Endometrium (tissue), 2 donors: ENCODE measurements at regions not wholly inside any gene's neighbourhood (a gene's known extent, or its start where the extent isn't known, plus 50 kb on each side); places are given as distances from the start of the nearest gene placed in this dataset.
"Not testable (repeated sequence)": the region's sequence is repeated elsewhere in the genome, so short reads cannot be mapped to it uniquely, and the experiment has no call there.

Source experiments
- FAIRE-seq: peaks from 2 replicates; lab custom pipeline; 2012; peaks lifted over from hg19 to GRCh38; lab: Jason Lieb, UNC
- donor health status: control.
- donor health status: control.

DNA sequence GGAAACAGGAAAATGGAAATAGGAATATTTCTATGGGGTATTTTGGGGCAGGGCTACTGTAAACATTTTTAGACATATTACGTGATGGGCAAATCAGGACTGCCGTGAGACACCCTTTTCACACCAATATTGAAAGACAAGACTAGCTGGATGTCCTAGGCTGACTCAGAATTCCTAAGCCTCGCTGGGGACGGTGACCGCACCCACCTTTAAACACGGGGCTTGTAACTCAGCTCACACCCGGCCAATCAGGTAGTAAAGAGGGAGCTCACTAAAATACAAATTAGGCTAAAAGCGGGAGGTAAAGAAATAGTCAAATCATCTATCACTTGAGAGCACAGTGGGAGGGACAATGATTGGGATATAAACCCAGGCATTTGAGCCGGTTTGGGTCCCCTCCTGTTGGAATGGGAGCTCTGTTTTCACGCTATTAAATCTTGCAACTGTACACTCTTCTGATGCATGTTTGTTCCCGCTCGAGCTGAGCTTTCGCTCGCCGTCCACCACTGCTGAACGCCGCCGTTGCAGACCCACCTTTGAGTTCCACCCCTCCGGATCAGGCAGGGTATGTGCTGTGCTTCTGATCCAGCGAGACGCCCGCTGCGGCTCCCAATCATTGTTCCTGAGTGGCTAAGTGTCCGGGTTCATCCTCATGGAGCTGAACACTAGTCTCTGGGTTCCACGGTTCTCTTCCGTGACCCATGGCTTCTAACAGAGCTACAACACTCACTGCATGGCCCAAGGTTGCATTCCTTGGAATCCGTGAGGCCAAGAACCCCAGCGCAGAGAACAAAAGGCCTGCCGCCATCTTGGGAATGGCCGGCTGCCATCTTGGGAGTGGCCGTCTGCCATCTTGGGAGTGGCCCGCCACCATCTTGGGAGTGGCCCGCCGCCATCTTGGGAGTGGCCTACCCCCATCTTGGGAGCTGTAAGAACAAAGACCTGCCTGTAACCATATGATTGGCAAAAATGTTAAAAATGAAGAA is 152.6 kb downstream of the CRLF2 start:
- FAIRE-seq = no peak

DNA sequence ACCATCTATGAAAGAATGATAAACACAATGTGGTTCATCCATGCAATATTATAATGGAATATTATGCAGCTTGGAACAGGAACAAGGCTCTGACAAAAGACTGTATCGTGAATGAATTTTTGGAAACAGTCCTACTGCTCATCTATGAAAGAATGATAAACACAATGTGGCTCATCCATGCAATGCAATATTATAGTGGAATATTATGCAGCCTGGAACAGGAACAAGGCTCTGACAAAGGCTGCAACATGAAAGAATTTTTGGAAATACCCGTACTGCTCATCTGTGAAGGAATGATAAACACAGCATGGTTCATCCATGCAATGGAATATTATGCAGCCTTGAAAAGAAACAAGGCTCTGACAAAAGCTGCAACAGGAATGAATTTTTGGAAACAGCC is 158.8 kb downstream of the CRLF2 start:
- FAIRE-seq = not testable (repeated sequence)

DNA sequence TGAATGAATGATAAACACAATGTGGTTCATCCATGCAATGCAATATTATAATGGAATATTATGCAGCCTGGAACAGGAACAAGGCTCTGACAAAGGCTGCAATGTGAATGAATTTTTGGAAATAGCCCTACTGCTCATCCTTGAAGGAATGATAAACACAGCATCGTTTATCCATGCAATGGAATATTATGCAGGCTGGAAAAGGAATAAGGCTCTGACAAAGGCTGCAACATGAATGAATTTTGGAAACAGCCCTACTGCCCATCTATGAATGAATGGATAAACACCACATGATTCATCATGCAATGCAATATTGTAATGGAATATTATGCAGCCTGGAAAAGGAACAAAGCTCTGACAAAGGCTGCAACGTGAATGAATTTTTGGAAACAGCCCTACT is 159.4 kb downstream of the CRLF2 start:
- FAIRE-seq = no peak

DNA sequence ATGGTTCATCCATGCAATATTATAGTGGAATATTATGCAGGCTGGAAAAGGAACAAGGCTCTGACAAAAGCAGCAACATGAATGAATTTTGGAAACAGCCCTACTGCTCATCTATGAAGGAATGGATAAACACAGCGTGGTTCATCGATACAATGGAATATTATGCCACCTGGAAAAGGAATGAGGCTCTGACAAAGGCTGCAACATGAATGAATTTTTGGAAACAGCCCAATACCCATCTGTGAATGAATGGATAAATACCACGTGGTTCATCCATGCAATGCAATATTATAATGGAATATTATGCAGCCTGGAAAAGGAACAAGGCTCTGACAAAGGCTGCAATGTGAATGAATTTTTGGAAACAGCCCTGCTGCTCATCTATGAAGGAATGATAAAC is 160.4 kb downstream of the CRLF2 start:
- no peak for FAIRE-seq

DNA sequence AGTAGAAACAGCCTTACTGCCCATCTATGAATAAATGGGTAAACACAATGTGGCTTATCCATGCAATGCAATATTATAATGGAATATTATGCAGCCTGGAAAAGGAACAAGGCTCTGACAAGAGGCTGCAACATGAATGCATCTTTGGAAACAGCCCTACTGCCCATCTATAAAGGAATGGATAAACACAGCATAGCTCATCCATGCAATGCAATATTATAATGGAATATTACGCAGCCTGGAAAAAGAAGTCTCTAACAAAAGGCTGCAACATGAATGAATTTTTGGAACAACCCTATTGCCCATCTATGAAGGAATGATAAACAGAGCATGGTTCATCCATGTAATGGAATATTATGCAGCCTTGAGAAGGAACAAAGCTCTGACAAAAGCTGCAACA is 161.0 kb downstream of the CRLF2 start:
- no peak for FAIRE-seq

DNA sequence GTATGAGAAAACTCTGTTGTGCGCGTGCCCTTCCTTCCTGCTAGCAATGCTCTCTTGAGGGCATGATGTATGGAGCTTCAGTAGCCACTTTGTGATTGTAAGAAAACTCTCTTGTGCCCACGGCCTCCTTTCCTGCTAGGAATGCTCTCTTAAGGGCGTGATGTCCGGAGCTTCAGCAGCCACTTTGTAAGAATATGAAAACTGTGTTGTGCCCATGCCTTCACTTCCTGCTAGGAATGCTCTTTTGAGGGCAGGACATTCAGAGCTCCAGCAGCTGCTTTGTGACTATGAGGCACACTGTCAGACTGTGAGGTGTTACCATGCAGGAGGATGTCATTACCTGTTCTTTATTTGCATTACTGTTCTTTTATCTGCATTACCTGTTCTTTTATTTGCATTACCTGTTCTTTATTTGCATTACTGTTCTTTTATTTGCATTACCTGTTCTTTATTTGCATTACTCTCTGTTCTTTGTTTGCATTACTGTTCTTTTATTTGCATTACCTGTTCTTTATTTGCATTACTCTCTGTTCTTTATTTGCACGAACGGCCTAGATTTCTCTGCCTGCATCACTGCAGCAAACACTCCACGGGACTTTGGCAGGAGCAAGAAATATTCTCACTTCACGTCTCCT is 166.7 kb downstream of the CRLF2 start:
- FAIRE-seq = no peak

DNA sequence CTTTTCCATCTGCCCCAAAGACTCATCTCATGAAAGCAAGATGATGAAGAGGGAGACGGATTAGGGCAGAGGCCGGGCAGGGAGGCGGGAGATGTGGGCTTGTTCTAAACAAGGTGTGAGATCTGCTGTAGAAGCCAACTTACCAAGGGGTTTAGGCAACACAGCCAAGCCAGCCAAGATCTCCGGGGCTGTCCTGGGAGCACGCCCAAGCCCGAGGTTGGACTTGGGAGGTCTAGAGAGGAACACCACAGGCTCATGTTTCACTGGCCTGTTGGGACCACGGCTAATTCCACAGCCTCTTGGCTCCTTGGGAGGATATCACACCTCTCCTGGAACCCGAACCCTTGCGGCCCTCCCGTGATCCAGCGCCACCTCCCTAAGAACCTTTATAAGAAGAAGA is 171.4 kb downstream of the CRLF2 start:
- no peak for FAIRE-seq

DNA sequence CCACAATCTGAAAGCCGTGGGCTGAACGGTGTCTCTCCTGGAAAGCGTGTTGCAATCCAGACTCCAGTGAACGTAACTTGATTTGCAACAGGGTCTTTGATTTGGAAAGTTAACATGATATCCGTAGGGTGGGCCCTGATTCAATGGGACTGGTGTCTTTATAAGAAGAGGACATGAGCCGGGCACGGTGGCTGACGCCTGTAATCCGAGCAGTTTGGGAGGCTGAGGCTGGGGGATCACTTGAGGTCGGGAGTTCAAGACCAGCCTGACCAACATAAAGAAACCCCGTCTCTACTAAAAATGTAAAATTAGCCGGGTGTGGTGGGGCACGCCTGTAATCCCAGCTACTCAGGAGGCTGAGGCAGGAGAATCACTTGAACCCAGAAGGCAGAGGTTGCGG is 176.5 kb downstream of the CRLF2 start:
- FAIRE-seq = not testable (repeated sequence)

DNA sequence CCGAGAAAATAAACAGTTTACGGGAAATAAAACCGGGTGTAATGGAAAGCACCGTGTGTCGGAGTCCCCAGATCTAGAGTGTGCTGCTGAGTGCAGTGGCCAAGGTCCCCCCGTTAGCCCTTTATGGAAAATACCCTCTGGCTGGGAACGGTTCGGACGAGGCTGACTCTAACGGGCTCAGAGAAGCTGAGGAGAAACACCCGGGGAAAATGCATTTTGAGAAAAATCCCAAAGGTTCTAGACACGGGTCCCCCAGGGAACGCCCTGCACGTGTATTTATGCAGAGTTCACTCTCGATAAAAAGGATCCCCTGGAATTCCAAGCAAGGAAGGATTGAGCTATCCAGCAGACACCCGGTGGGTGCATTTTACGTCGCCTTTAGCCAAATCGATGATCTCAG is 177.2 kb downstream of the CRLF2 start:
- no peak for FAIRE-seq

DNA sequence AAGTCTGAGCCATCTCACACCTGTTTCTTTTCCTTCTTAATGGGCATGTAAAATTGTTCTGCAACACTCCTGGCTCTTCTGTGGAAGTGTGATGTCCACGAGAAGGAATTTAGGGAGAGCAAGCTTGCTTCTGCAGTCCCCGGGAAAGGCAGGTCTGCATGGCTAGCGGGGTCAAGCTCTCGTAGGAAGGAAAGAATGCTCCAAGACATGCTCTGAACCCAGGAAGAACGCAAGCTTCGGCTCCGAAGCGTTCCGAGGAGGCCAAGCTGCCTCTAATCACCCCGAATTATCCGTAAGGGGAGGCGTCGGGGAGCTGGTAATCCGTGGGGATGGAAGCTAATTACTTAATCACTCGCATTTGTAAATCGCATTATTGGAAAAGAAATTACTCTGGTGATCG is 177.7 kb downstream of the CRLF2 start:
- FAIRE-seq = no peak

DNA sequence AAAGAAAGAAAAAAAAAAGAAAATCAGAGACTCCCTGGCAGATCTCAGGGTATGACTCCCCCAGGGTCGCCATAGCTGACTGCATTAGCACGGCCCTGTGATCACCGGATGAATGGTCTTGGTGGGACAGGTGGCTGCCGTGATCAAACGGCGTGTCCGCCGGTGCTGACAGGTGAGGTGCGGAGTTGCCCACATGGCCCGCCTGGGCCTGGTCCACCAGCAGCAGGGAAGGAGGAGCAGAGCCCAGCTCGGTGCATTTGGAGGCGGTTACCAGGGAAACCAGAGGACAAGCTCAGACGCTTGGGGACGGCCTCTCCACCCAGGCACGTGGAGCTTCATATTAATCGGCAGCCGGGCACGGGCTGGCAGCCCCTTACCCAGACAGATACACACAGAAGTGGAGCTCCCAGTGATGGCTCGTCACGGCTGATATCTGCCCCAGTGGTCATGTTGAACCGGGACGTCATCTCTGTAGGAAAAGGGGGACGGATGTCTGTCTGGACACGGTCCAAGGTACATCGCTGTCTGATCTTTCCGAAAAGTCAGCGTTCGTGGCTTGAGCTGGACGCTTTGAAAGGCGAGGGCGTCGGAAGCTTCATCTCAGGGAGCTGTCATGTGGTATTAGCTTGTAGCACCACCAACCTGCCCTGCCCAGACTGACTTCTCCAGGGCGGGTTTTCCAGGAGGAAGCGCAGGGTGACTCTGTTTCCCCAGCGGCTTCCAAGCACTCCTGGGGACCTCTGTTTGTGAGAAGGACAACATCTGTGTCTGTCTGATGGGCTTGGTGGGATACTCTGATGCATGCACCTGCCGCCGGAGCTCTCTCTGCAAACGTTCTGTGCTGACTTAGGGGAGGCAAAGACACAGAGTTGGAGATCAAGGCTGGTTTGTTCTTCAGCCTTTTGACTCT is 180.7 kb downstream of the CRLF2 start:
- no peak for FAIRE-seq

DNA sequence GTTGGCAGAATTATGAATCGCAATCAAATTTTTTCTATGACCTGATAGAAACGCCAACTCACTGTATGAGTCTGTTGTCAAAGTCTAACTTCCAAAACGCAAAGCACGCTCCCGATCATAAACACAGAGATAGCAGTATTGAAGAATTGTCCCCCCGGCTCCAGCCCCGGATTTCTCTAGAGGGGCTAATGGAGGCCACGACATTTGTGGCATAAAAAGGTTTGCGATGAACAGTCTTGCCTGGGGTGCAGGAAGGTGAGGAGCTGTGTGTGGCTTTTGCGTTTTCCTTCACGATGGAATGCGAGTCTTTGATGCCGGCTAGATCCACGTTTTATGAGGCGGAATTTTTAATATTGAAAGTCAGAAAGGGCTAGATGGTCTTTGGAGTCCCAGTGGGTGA is 183.0 kb downstream of the CRLF2 start:
- FAIRE-seq = no peak

DNA sequence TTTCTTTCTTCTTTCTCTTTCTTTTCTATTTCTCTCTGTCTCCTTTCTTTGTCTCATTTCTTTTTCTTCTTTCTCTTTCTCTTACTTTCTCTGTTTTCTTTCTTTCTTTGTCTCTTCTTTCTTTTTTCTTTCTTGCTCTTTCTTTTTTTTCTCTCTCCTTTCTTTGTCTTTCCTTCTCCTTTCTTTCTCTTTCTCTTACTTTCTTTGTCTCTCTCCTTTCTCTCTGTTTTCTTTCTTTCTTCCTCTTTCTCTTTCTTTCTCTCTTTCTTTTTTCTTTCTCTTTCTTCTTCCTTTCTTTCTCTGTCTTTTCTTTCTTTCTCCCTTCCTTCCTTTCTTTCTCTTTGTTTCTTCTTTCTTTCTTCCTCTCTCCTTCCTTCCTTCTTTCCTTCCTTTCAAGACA is 184.8 kb downstream of the CRLF2 start:
- FAIRE-seq = no peak

DNA sequence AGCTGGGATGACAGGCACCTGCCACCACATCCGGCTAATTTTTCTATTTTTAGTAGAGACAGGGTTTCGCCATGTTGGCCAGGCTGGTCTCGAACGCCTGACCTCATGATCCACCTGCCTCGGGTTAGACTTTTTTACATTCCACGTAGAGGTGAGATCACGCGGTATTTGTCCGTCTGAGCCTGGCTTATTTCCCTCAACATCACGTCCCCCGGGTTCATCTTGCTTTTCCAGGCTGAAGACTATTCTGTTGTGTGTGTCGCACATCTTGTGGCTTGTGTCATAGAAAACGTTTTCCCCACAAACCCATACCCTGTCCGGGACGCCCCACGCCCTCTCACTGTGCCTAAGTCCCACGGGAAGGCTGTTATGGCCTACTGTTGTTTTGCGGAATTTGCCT is 185.3 kb downstream of the CRLF2 start:
- FAIRE-seq = no peak

DNA sequence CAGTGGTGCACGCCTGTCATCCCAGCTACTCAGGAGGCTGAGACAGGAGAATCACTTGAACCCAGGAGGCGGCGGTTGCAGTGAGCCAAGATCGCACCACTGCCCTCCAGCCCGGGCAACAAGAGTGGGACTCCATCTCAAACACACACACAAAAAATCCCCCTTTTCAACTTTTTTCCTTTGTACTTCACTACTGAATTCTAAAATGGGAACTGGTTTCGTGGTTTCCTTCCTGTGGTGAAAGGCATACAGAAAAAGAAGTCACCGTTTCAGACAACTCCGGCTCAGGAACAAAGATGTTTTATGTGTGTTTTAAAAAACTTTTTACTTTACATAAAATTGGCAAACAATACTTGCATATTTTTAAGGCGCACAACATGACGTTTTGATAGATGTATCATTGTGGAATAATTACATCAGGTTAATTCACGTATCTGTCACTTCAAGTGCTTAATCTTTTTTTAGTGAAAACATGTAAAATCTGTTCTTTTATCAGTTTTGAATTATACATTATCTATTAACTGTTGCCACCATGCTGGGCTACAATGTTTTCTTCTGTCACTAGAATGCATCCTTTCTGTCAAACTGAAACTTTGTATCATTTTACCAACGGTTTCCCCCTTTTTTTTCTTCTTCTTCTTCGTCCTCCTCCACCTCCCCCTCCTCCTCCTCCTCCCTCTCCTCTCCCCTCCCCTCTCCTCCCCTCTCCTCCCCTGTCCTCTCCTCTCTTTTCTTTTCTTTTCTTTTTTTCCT is 186.0 kb downstream of the CRLF2 start:
- no peak for FAIRE-seq

DNA sequence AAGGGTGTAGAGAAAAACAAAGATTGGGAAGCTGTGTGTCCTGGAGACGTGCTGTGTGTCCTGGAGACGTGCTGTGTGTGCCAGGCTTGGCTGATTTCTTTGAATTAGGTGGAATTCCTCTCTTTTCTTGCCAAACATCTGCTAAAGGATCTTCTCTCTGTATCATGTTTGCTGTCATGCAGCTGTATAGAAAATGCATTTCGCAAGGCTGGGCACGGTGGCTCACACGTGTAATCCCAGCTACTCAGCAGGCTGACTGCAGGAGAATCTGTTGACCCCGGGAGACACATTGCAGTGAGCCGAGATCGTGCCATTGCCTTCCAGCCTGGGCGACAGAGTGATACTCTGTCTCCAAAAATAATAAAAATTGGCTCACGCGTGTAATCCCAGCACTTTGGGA is 187.0 kb downstream of the CRLF2 start:
- FAIRE-seq = no peak

DNA sequence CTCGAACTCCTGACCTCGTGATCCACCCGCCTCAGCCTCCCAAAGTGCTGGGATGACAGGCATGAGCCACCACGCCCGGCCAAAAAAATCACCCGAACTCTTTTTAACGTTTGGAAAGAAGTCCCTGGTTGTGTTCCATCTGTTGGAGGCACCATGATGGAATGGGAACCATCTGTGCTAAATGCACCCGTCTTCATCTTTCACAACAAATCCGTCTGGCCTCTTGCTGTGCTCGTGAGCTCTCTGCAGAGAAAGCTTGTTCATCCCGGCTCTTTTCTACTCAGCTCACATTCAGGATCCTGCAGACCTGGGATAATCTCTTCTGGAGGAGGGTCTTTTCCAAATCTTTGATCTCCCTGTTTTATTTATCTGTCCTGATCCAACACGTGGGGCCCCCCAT is 188.8 kb downstream of the CRLF2 start:
- FAIRE-seq = no peak

DNA sequence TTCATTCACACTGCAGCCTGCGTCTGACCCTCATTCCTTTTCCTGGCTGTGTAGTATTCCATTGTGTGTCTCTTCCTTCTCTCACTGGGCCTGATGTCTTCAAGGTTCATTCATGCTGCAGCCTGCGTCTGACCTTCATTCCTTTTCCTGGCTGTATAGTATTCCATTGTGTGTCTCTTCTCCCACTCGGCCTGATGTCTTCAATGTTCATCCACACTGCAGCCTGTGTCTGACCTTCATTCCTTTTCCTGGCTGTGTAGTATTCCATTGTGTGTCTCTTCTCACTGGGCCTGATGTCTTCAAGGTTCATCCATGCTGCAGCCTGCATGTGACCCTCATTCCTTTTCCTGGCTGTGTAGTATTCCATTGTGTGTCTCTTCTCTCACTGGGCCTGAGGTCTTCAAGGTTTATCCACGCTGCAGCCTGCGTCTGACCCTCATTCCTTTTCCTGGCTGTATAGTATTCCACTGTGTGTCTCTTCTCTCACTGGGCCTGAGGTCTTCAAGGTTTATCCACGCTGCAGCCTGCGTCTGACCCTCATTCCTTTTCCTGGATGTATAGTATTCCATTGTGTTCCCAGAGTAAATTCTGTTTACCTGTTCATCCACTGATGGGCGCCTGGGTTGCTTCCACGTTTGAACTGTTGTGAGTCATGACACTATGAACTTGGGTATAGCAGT is 191.0 kb downstream of the CRLF2 start:
- FAIRE-seq = not testable (repeated sequence)

DNA sequence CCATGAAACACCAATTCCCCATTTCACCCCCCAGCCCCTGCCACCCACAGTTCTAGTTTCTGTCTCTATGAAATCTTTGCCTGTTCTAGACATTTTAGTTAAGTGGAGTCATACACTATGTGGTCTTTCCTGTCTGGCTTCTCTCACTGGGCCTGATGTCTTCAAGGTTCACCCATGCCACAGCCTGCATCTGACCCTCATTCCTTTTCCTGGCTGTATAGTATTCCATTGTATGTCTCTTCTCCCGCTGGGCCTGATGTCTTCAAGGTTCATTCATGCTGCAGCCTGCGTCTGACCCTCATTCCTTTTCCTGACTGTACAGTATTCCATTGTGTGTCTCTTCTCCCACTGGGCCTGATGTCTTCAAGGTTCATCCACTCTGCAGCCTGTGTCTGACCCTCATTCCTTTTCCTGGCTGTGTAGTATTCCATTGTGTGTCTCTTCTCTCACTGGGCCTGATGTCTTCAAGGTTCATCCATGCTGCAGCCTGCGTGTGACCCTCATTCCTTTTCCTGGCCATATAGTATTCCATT is 191.7 kb downstream of the CRLF2 start:
- FAIRE-seq = no peak

DNA sequence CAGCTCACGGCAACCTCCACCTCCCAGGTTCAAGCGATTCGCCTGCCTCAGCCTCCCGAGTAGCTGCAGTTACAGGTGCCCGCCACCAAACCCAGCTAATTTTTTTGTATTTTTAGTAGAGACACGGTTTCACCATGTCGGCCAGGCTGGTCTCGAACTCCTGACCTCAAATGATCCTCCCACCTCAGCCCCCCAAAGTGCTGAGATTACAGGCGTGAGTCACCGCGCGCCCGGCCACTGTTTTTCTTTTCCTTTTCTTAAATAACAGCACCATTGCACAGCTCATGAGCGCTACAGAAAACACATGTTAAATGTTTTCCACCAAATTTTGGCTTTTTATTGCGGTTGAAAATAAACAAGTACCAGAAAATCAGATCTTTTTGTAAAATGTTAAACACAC is 195.5 kb downstream of the CRLF2 start:
- not testable (repeated sequence) for FAIRE-seq

DNA sequence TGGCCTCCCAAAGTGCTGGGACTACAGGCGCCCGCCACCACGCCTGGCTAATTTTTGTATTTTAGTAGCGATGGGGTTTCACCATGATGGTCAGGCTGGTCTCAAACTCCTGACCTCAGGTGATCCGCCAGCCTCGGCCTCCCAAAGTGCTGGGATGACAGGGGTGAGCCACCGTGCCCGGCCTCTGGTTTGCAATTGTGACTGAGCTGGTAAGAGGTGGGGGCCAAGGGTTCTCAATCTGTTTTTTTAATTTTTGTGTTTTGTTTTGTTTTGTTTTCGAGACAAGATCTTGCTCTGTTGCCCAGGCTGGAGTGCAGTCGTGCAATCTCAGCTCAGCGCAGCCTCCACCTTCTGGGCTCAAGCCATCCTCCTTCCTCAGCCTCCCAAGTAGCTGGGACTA is 196.2 kb downstream of the CRLF2 start:
- not testable (repeated sequence) for FAIRE-seq
